ENCODE measurements at regions not wholly inside any gene's neighbourhood (a gene's known extent, or its start where the extent isn't known, plus 50 kb on each side); places are given as distances from the start of the nearest gene placed in this dataset.

DNA sequence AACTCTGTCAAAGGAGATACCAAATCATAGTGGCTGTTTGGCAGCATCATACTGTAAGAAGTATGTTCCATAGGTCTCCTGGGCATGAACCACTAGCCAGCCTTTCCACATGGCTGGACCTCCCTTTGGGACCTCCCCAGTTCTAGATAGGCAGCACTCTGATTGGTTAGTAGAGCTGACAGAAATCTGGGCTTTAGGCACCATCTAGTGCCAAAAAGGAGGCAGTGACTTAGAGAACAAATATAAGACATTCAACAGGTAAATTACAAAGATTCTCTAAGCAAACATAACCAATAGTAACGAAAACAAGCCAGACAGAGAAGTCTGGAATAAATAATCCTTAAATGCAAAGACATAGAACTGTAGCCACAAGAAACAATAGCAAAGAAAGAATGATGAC is 148.0 kb upstream of the PDE3A start:
- Histone ChIP-seq H3K36me3 (replicated peaks in 1 of 2; ENCODE audit: control insufficient read depth in 1 of 2, insufficient read depth in 2 of 2, low read length in 2 of 2) (no peaks in the 10 kb centered on the region), H3K79me2 (ENCODE audit: insufficient read depth, low read length) (no peaks in the 10 kb centered on the region), H3K27ac (ENCODE audit: low read depth in 1 of 2, low read length in 2 of 2) (no peak overlapping the region), H4K20me1 (ENCODE audit: insufficient read depth, low read length) (no peaks in the 10 kb centered on the region), H3K4me3 (replicated peaks in 1 of 3; ENCODE audit: low read depth in 2 of 3, low read length in 3 of 3) (no peak overlapping the region), H3K27me3 (ENCODE audit: control insufficient read depth in 2 of 2, insufficient read depth in 2 of 2, low read length in 2 of 2) (no peaks in the 10 kb centered on the region), H3K4me1 (ENCODE audit: control insufficient read depth in 1 of 2, insufficient read depth in 2 of 2, low read length in 2 of 2) (no peaks in the 10 kb centered on the region), H3K9me3 (replicated peaks in 1 of 2; ENCODE audit: control insufficient read depth in 1 of 2, insufficient read depth in 1 of 2, low read length in 2 of 2) (peaks cover 0 to 3% of the 10 kb centered on the region in 2 donors), H3K4me2 (replicated peaks; ENCODE audit: extremely low read depth, low read length, poor library complexity, severe bottlenecking) (no peak overlapping the region), H3K9ac (ENCODE audit: insufficient read depth, low read length, poor library complexity, severe bottlenecking) (no peak overlapping the region), H2AFZ (ENCODE audit: insufficient read depth, low read depth, low read length, poor library complexity, severe bottlenecking) (no peak overlapping the region)
- Mint-ChIP-seq H3K4me3 (no peak overlapping the region), H3K4me1 (no peaks in the 10 kb centered on the region), H3K27ac (no peak overlapping the region), H3K9me3 (peaks cover 0 to 4% (median 0%) of the 10 kb centered on the region in 7 donors), H3K36me3 (no peaks in the 10 kb centered on the region), H3K27me3 (ENCODE audit: low read depth in 3 of 3) (peaks cover 0 to 2% (median 0%) of the 10 kb centered on the region in 3 donors)
- intact Hi-C loops (cut with micrococcal nuclease), result no loop called here
- WGBS (ENCODE audit: insufficient coverage), result no CpG with 5 or more reads among the region's 1 CpG
- TF ChIP-seq, protein P1, sequence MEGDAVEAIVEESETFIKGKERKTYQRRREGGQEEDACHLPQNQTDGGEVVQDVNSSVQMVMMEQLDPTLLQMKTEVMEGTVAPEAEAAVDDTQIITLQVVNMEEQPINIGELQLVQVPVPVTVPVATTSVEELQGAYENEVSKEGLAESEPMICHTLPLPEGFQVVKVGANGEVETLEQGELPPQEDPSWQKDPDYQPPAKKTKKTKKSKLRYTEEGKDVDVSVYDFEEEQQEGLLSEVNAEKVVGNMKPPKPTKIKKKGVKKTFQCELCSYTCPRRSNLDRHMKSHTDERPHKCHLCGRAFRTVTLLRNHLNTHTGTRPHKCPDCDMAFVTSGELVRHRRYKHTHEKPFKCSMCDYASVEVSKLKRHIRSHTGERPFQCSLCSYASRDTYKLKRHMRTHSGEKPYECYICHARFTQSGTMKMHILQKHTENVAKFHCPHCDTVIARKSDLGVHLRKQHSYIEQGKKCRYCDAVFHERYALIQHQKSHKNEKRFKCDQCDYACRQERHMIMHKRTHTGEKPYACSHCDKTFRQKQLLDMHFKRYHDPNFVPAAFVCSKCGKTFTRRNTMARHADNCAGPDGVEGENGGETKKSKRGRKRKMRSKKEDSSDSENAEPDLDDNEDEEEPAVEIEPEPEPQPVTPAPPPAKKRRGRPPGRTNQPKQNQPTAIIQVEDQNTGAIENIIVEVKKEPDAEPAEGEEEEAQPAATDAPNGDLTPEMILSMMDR (IDR thresholded peaks at IDR 0.05), result peak; percentile 57
- DNase-seq, result peak in 2 of 3 donors; percentile 20 to 31

DNA sequence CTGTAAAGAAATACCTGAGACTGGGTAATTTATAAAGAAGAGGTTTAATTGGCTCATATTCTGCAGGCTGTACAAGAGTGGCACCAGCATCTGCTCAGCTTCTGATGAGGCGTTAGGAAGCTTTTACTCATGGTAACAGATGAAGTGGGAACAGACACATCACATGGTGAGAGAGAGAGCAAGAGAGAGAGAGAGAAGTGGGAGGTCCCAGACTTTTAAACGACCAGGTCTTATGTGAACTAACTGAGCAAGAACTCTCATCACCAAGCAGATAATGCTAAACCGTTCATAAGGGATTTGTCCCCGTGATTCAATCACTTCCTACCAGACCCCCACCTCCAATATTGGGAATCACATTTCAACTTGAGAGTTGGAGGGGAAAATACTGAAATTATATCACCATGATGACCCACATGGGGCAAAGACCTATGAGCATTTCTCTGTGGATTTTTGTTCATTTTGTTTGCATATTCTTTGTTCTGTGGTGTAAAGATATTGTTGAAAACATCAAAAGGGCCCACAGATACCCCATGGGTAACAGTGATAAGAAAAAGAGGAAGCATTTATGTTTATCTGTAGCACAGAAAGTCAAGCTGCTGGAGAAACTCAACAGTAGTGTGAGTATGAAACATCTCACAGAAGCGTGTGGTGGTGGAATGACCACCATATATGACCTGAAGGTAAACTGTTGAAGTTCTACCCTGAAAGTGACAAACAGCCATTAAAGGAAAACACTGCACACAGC is 135.2 kb upstream of the PDE3A start:
- Histone ChIP-seq H3K4me2 (replicated peaks; ENCODE audit: extremely low read depth, low read length, poor library complexity, severe bottlenecking) (no peak overlapping the region), H3K27ac (ENCODE audit: low read depth in 1 of 2, low read length in 2 of 2) (no peak overlapping the region), H2AFZ (ENCODE audit: insufficient read depth, low read depth, low read length, poor library complexity, severe bottlenecking) (no peak overlapping the region), H3K4me3 (replicated peaks in 1 of 3; ENCODE audit: low read depth in 2 of 3, low read length in 3 of 3) (no peak overlapping the region), H4K20me1 (ENCODE audit: insufficient read depth, low read length) (no peaks in the 10 kb centered on the region), H3K36me3 (replicated peaks in 1 of 2; ENCODE audit: control insufficient read depth in 1 of 2, insufficient read depth in 2 of 2, low read length in 2 of 2) (no peaks in the 10 kb centered on the region), H3K9me3 (replicated peaks in 1 of 2; ENCODE audit: control insufficient read depth in 1 of 2, insufficient read depth in 1 of 2, low read length in 2 of 2) (peaks cover 4 to 22% of the 10 kb centered on the region in 2 donors), H3K4me1 (ENCODE audit: control insufficient read depth in 1 of 2, insufficient read depth in 2 of 2, low read length in 2 of 2) (no peaks in the 10 kb centered on the region), H3K27me3 (ENCODE audit: control insufficient read depth in 2 of 2, insufficient read depth in 2 of 2, low read length in 2 of 2) (no peaks in the 10 kb centered on the region), H3K9ac (ENCODE audit: insufficient read depth, low read length, poor library complexity, severe bottlenecking) (no peak overlapping the region), H3K79me2 (ENCODE audit: insufficient read depth, low read length) (no peaks in the 10 kb centered on the region)
- no peaks in the 10 kb centered on the region for H3K36me3 Mint-ChIP-seq
- H3K4me3 Mint-ChIP-seq, result no peak overlapping the region
- no peak overlapping the region for H3K27ac Mint-ChIP-seq
- intact Hi-C loops (cut with micrococcal nuclease), result no loop called here
- no peak for DNase-seq
- H3K4me1 Mint-ChIP-seq, result no peaks in the 10 kb centered on the region
- H3K27me3 Mint-ChIP-seq (ENCODE audit: low read depth in 3 of 3), result peaks cover 0 to 2% (median 0%) of the 10 kb centered on the region in 3 donors
- WGBS (ENCODE audit: insufficient coverage), result 100% methylated on average over 1 of the region's 5 CpGs
- H3K9me3 Mint-ChIP-seq, result peaks cover 10 to 31% (median 23%) of the 10 kb centered on the region in 7 donors
- TF ChIP-seq, protein P1 (IDR thresholded peaks at IDR 0.05), result no peak
